IPS-18c (cell line): ENCODE measurements at regions not wholly inside any gene's neighbourhood (a gene's known extent, or its start where the extent isn't known, plus 50 kb on each side); places are given as distances from the start of the nearest gene placed in this dataset.

Source experiments
- H3K4me3 ChIP-seq: 2 replicates; pipeline ENCODE4 v1.7.0; 2013; ENCODE audit warnings: low read depth, mild to moderate bottlenecking, low read length, moderate library complexity; ENCODE audit not compliant: insufficient read depth
- H3K9me3 ChIP-seq: one replicate; pipeline ENCODE4 v1.6.1; 2013; ENCODE audit warnings: mild to moderate bottlenecking, low read length, moderate library complexity; ENCODE audit not compliant: control insufficient read depth, insufficient read depth

DNA sequence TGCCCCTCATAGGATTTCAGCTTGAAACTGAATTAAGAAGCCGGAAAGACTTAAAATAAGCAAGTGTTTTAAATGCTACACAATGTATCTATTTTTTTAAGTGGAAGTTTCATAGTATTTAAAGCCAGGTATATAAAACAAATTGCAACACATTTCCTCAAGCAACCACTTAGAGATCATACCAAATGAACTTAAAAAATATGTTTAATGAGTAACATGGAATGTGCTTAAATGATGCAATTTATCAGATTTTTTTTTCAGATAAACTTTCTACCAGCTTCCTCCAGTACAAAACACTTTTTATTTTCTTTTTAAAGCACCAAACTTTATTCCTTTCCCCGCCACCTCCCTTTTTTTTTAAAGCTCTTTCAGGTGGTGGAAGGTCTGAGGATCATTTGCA is 534.3 kb downstream of the BMP2 start:
- Histone ChIP-seq H3K9me3 (no peaks in the 10 kb centered on the region), H3K4me3 (no peak overlapping the region)

DNA sequence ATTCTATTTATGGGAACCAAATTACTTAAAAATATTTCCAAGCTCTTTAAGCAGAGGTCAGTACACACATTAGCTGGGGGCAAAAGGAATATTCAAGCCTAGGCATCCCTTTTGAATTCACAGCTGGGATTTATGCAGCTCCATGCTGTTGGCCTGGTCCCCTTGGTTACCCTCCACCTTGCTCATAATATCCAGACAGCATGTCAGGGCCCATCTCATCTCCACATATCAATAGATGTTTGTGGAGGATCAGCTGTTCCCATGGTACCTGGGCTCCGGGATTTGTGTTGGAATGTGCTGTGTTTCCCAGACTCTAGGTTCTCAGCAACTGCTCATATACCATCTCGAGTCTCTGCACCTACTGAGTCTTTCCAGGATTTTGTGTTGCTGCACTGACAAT is 534.8 kb downstream of the BMP2 start:
- H3K9me3 ChIP-seq: no peaks in the 10 kb centered on the region

DNA sequence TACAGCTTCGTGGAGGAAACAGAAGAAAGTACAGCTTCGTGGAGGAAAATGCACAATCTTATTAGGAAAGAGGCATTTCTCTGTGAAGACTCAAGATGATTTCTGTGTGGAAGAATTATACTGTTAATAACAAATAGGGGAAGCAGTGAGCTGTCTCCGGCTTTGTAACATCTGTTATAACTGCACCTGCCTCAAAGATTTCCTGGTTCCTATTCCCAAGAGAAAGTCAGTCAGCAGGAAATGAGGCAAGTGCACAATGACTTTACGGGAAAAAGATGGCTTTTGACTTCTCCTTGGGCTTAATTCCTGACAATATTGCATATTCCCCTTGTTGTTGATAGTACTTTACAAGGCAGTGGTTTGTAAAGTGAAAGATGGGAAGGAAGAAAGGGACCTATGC is 538.5 kb downstream of the BMP2 start:
- H3K4me3 ChIP-seq: no peak overlapping the region

More for the DNA sequence above, 534.8 kb downstream of the BMP2 start:
- no peak overlapping the region for H3K4me3 ChIP-seq

DNA sequence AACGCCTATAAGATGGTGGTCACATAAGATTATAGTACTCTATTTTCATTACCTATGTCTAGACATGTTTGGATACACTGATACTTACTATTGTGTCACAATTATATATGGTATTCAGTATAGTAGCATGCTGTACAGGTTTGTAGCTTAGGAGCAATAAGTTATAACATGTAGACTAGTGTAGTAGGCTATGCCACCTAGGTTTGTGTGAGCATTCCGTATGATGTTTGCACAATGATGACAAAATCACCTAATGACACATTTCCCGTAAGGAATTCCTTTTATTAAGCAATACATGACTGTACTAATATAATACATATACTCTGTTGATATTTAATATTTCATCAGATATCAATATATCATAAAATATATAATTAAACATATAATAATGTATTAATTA is 540.7 kb downstream of the BMP2 start:
- no peak overlapping the region for H3K4me3 ChIP-seq
- H3K9me3 ChIP-seq: no peaks in the 10 kb centered on the region

More for the DNA sequence above, 538.5 kb downstream of the BMP2 start:
- H3K9me3 ChIP-seq: no peaks in the 10 kb centered on the region

DNA sequence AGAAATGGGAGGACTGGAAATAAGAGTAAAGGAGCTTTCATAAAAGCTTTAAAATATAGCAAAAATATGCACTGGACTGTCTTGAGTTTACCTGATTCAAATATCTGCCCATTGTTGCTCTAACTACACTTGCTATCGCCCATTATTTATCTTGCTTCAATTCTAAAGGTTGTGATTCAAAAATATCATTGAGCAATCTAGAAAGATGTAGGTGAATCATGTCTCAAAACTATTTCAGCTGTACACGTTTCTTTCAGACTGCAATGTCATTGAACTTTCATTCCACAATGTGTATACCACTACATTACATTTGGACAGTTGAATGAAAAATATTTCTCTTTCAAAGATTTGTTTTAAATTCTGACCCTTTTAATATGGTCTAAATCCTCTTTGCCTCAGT is 545.6 kb downstream of the BMP2 start:
- Histone ChIP-seq H3K4me3 (no peak overlapping the region), H3K9me3 (no peaks in the 10 kb centered on the region)

DNA sequence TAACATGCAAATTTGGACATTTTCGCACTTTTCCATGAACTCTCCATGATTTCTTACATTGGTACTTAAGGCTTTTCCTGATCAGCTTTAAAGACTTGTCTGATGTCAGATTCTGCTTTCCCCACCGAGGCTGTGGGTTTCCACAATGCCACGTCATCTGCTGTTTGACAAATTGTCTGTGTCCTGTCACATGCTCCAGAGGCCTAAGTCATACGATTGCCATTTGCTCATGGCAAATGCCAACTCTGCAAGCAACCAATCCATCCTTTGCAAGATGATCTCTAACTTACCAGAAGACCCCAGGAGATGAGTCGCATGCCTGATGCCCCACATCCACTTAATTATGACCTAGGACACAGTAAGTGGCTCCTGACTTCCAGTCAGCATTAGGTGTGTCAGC is 556.5 kb downstream of the BMP2 start:
- Histone ChIP-seq H3K4me3 (no peak overlapping the region), H3K9me3 (no peaks in the 10 kb centered on the region)

DNA sequence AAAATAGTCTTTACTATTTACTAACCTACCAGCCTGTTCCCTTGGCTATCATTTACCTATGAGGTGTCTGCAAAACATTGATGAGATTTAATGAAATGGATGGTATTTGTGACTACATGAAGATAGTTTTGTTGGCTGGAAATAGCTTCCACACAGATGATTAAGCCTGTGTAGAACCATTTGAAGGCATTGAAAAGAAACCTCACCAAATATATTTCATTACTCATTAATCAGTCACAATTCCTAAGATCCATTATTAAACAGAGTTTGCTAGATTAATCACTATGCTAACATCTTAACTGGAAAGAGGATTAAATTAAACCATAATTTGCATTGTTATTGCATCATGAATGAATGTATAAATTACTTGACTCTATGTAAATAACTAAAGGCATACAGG is 560.3 kb downstream of the BMP2 start:
- H3K4me3 ChIP-seq: no peak overlapping the region

DNA sequence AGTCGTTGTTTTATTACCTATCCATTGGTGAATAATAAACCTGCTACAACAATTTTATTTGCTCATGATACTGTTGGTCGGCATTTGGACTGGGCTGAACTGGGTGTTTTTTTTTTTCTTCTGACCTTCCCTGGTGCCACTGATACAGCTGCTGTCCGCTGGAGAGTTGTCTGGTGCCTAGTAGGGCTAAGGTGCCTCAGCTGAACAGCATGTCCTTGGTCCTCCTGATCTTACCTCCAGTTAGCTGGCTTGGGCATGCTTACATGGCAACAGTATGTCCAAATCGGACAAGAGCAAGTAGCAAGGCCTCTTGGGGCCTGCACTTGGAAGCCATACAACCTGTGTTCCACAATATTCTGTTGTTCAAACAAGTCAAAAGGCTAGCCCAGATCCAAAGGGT is 563.4 kb downstream of the BMP2 start:
- no peak overlapping the region for H3K4me3 ChIP-seq
- no peaks in the 10 kb centered on the region for H3K9me3 ChIP-seq

More for the DNA sequence above, 560.3 kb downstream of the BMP2 start:
- H3K9me3 ChIP-seq: no peaks in the 10 kb centered on the region

DNA sequence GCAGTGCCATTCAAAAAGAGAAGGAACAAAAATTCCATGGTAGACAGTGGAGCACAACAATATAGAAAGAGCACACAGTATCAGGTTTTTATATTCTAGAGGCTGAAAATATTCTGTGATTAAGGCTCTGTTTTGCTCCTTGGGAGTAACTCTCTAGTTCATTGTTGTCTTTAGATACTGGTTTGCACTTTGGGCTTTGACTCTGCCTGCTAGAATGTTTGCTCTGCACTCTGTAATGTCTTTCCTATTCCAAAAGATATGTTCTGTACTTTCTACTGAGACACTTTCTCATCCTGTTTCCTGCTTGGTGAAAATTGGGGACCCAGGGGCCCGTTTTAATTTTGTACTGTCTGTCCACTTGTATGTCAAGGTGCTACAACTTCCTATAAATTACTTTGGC is 564.7 kb downstream of the BMP2 start:
- Histone ChIP-seq H3K9me3 (no peaks in the 10 kb centered on the region), H3K4me3 (no peak overlapping the region)

DNA sequence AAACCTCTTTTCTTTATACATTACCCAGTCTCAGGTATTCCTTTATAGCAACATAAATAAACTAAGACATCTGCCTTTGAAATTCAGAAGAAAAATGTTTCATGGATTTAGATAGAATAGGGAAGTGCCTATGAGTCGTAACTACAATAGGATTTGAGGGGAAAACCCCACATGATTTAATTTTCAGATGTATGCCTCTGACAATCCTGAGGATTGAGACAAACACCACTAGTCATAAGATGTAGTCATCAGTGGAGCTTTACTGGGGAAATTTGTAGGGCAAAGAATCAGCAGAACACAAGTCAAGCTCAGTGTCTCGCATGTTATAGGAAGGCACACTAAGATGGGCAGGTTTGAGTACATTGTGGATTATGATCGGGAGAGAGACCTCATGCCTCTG is 566.4 kb downstream of the BMP2 start:
- no peak overlapping the region for H3K4me3 ChIP-seq
- H3K9me3 ChIP-seq: no peaks in the 10 kb centered on the region

DNA sequence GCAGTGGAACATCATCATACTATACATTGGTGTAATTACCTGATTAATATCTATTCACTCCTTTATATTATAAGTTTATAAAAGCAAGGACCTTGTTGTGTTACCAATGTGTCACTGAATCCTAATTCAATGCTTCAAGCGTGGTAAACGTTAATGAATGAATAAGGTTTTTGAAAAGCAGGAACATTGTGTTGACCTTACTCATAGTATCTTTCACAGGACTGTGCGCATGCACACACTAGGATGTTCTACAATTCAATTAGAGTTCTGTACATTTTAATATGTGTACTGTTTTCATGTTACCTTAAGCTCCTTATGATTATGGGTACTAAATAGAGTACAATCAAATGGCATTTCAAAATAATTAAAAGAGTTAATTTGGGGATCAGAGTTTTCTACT is 578.5 kb downstream of the BMP2 start:
- no peaks in the 10 kb centered on the region for H3K9me3 ChIP-seq
- no peak overlapping the region for H3K4me3 ChIP-seq

DNA sequence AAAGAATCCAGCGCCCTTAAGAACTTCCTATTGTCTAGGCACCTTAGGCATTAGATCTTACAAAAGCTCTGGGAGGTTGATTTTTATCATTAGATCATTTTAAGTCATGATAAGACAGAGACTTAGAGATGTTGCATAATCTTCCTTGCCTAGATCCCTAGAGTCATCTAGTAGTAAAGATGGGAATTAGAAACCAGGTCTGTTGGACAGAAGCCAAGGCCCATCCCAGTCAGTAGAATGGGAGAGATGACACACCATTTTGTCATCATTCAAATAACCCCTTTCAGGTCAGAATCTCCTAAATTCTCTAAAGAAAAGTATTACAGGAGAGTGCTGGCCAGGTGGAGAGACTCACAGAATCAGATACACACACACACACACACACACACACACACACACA is 579.1 kb downstream of the BMP2 start:
- no peaks in the 10 kb centered on the region for H3K9me3 ChIP-seq
- H3K4me3 ChIP-seq: no peak overlapping the region

DNA sequence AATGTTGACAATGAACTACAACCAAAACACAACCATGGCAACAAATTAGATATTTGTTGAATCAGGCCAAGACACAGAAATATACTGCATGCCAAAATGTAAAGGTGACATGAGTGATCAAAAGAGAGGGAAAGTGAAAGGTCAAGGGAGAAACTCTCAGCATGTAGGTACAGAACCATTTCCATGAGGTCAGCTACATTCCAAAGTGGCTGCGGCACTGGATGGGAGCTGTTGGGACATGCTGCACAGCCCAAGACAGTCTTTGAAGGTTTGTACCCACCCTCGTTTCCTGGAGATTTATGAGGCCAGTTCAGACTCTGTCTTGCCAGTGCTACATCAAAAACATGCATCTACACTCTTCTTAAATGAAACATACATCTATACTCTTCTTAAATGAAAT is 579.9 kb downstream of the BMP2 start:
- H3K4me3 ChIP-seq: no peak overlapping the region
- H3K9me3 ChIP-seq: no peaks in the 10 kb centered on the region

DNA sequence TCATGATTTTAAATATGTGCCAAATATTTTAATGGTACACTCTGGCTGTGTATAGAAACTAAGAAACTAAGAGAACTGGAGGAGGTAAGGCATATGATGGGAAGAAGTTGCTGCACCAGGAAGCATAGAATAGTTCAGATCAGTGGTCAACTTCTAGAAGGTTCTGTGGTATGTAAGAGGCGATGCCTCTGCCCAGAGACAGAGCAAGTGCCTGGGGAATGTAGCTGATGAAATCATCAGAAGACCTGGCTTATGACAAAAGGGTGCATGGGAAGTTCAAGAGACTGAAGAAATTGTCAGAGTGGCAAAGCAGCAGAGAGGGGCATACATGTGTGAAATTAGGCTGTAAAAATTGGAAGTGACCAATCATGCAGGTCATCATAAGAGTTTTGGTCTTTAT is 580.8 kb downstream of the BMP2 start:
- no peaks in the 10 kb centered on the region for H3K9me3 ChIP-seq
- no peak overlapping the region for H3K4me3 ChIP-seq

DNA sequence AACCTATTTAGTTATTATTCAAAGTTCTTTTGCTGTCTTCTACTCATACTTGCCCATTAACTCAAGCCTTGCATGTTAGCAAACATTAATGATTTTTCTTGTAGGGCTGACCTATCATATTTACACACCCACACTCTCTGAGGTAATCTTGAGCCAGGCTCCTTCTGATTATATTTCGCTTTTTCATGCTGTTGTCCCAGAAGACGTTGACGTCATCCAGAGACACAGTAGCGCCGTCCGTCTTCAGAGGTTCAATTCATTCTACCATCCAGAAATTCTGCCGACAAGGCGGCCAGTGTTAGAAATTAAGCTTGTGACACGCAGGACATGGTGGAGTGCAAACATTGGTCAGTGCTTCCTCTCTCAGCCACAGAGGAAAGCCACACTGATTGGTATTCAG is 584.7 kb downstream of the BMP2 start:
- H3K9me3 ChIP-seq: no peaks in the 10 kb centered on the region
- H3K4me3 ChIP-seq: no peak overlapping the region

DNA sequence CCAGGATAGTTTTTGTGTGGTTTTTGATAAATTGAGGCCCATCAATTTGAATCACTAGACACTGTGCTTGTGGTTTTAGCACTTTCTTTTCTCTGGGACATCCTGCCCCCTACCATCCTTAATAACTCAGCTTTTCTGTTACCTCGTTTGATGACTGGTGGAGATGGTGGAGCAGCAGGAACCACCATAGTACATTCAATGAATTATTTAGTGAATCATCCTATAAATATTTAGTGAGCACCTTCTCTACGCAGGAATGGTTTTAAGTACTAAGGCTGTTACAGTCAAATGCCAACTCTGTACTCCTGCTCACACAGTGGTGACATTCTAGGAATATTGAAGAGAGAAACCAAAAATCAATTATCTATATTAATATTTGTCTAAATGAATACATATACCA is 585.2 kb downstream of the HAO1 start:
- H3K4me3 ChIP-seq: no peak overlapping the region

DNA sequence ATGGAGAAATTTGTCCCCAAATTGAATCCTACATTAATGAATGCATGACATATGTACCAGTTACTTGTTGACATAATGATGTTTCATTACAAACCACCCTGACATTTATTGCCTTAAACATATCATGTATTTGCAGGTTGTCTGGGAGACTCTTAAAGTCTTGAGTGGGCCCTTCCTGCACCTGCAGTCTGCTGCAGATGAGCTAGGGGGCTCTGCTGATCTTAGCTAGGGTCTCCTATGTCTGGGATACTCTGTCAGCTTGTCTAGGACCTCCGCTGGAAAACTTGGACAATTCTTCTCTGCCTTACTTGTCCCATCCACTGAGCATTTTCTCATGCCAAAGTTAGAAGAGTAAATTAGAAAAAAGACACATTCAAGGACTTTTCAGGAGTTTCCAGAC is 581.6 kb downstream of the HAO1 start:
- Histone ChIP-seq H3K9me3 (no peaks in the 10 kb centered on the region), H3K4me3 (no peak overlapping the region)

More for the DNA sequence above, 585.2 kb downstream of the HAO1 start:
- no peaks in the 10 kb centered on the region for H3K9me3 ChIP-seq

DNA sequence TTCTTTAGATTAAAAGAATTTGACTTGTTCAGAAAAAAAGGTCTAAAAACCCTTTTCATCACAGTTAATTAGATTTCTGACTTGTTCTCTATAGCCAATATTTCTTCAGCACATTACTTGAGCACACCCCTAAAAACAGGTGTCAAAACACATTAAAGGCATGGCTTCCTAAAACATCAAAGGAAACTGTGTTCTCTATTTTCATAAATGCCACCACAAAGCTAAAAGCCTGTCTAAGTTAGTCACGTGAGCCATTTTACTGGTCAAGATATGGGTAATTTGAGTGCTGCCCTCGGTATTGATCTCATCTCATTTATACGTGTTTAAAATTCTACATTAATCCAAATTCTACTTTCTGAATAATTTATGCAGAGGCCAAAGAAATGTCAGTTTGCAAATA is 580.5 kb downstream of the HAO1 start:
- H3K4me3 ChIP-seq: no peak overlapping the region
- H3K9me3 ChIP-seq: no peaks in the 10 kb centered on the region

DNA sequence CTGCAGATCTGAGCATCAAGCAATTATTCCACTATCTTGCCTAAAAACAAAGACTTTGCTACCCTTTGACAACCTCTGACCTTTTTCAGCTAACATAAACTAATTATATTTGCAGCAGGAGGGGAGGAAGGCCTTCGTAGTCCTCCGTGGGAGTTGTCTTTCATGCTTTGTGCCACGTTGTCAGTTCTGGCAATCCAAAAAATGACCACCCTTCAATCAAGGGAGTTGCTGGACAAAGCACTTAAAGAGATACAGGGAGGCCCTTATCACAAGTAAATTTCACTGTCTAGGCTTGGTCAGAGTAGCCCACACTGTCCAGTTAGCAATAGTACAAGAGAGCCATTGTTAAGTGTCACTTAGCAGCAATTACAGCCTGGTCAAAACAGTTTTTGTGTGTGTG is 578.9 kb downstream of the HAO1 start:
- Histone ChIP-seq H3K4me3 (no peak overlapping the region), H3K9me3 (no peaks in the 10 kb centered on the region)

DNA sequence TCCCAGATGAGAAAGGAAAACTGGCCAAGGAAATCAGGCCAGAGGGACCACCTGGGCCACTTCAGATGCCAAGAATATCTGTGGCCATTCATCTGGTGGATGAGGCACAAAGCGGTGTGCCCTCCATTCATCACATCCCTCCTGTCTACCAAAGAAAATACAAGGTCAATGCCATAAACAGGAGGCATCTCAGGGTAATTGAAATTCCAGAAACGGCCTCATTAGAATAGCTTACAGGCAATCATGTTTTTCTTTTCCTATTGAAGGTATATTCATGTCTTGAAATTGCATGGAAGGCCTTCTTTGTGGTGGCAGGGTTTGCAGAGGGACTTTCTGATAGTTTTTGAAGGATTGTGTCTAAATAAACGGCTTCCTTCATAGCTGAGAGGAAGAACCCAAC is 578.3 kb downstream of the HAO1 start:
- Histone ChIP-seq H3K9me3 (no peaks in the 10 kb centered on the region), H3K4me3 (no peak overlapping the region)
